ENCODE measurements at regions not wholly inside any gene's neighbourhood (a gene's known extent, or its start where the extent isn't known, plus 50 kb on each side); places are given as distances from the start of the nearest gene placed in this dataset.
A peak's percentile ranks its signal among the peaks of the same experiment; 100 is the strongest.

DNA sequence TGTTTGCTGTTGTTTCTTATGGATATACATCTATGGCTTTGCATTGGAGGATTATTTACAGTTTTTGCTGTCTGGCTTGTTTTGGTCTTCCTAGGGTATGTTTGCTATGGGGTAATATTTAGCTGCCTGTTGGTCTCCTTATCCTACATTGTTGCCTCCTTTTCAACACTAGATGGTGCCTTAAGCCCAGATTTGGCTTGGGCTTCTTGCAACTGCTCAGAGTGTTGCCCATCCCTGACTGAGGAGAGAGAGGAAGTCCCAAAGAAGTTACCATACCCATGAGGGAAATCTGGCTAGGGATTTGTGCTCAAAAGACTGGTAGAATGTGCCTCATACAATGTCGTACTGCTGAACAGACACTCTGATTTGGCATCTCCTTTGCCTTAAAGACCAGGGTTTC lies 94.6 kb upstream of the MUCL1 start:
- WGBS, 2 donors (ENCODE audit: low coverage in 1 of 2) = 60% methylated on average over 1 of the region's 1 CpG; no CpG with 5 or more reads in 1 of the 2 donors
- peaks cover 0 to 4% of the 10 kb centered on the region in 2 donors for H3K9me3 ChIP-seq
- H3K27me3 ChIP-seq = no peaks in the 10 kb centered on the region
- H3K27ac ChIP-seq = no peak overlapping the region
- in situ Hi-C loops (cut with MboI; ENCODE audit: low pct_ligation_motif_present in 1 of 4, low pct_unique_long_range_greater_than_20kb in 1 of 4, low sequenced_read_pairs in 3 of 4) = loop anchor here in 1 of 4 donors (10.0 kb wide), 1 partner anchor 195 kb away; no protein-coding TSS in a partner anchor
- TF ChIP-seq POLR2A (IDR thresholded peaks at IDR 0.05) (no peak), EP300 (IDR thresholded peaks at IDR 0.05; ENCODE audit: low read depth) (no peak), POLR2AphosphoS5 (IDR thresholded peaks at IDR 0.05) (no peak)
- TF ChIP-seq, protein P1, sequence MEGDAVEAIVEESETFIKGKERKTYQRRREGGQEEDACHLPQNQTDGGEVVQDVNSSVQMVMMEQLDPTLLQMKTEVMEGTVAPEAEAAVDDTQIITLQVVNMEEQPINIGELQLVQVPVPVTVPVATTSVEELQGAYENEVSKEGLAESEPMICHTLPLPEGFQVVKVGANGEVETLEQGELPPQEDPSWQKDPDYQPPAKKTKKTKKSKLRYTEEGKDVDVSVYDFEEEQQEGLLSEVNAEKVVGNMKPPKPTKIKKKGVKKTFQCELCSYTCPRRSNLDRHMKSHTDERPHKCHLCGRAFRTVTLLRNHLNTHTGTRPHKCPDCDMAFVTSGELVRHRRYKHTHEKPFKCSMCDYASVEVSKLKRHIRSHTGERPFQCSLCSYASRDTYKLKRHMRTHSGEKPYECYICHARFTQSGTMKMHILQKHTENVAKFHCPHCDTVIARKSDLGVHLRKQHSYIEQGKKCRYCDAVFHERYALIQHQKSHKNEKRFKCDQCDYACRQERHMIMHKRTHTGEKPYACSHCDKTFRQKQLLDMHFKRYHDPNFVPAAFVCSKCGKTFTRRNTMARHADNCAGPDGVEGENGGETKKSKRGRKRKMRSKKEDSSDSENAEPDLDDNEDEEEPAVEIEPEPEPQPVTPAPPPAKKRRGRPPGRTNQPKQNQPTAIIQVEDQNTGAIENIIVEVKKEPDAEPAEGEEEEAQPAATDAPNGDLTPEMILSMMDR (IDR thresholded peaks at IDR 0.05) = no peak
- no peak overlapping the region for H3K4me3 ChIP-seq
- intact Hi-C loops (cut with DNase I; ENCODE audit: low total_unique reads) = no loop called here
- DNase-seq = no peak
- H3K36me3 ChIP-seq = no peaks in the 10 kb centered on the region
- no peaks in the 10 kb centered on the region for H3K4me1 ChIP-seq

DNA sequence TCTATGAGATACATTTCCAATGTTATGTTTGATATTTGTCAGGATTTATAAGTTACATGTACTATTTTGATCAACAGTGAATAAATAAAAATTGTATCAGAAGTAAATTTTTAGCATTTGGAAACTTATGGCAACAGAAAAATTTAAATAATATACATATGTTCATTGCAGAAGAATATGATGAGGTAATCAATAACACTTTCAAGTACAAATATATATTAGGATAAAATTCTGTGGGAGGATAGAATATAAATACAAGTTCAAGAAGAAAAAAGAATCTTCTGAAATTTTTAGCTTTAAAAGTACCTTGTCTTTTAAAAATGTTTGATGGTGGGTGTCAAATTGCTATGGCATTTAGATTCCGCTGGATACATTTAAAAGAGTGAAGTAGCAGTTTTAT lies 102.8 kb upstream of the MUCL1 start:
- in situ Hi-C loops (cut with MboI; ENCODE audit: low pct_ligation_motif_present in 1 of 4, low pct_unique_long_range_greater_than_20kb in 1 of 4, low sequenced_read_pairs in 3 of 4) = loop anchor here in 1 of 4 donors (10.0 kb wide), 1 partner anchor 203 kb away; no protein-coding TSS in a partner anchor
- no peaks in the 10 kb centered on the region for H3K27me3 ChIP-seq
- no peak for DNase-seq
- intact Hi-C loops (cut with DNase I; ENCODE audit: low total_unique reads) = no loop called here
- no peak for TF ChIP-seq POLR2A (IDR thresholded peaks at IDR 0.05)
- no peak overlapping the region for H3K27ac ChIP-seq
- no peak overlapping the region for H3K4me3 ChIP-seq
- H3K36me3 ChIP-seq = no peaks in the 10 kb centered on the region
- no peaks in the 10 kb centered on the region for H3K9me3 ChIP-seq
- WGBS, 2 donors (ENCODE audit: low coverage in 1 of 2) = 93 to 98% methylated on average over 1 of the region's 1 CpG
- H3K4me1 ChIP-seq = no peaks in the 10 kb centered on the region

DNA sequence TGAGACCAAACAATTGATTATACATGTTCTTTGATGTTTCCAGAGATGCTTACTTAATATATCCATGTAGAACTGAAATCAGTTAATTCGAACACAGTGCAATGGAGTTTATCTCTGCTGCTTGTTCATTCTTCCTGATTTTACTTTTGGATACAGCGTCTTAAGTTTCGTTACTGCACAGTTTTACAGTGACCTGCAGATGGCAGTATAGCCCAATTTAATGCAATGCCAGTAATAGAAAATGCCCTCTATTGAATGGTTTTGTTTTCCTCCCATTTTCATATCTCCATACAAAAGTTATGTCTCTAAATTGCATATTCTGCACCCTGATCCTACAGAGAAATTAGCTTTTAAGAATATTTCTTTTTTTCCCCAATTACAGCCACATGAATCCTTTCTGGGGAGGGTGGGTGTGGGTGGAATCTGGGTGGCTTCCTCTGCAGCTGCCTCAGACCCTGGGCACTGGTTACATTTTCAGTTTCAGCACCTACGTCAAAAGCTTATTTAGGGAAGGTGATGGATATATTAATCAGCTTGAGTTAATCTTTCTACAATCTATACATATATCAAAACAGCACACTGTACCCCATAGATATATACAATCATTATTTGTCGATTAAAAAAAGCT lies 101.1 kb upstream of the DCD start:
- H3K27ac ChIP-seq = no peak overlapping the region
- TF ChIP-seq, protein P1 (IDR thresholded peaks at IDR 0.05) = peak; percentile 53 to 71 (median 63)
- no peak for TF ChIP-seq POLR2A (IDR thresholded peaks at IDR 0.05)
- H3K4me3 ChIP-seq = no peak overlapping the region
- in situ Hi-C loops (cut with MboI; ENCODE audit: low pct_ligation_motif_present in 1 of 4, low pct_unique_long_range_greater_than_20kb in 1 of 4, low sequenced_read_pairs in 3 of 4) (loop anchor here in 3 of 4 donors (10.0 kb wide), 1 partner anchor 205 kb away; no protein-coding TSS in a partner anchor), intact Hi-C loops (cut with DNase I; ENCODE audit: low total_unique reads) (no loop called here)
- H3K9me3 ChIP-seq = no peaks in the 10 kb centered on the region
- no peaks in the 10 kb centered on the region for H3K4me1 ChIP-seq
- DNase-seq = no peak
- no peaks in the 10 kb centered on the region for H3K27me3 ChIP-seq
- H3K36me3 ChIP-seq = no peaks in the 10 kb centered on the region
- 21% methylated on average over 5 of the region's 5 CpGs for WGBS, 2 donors (ENCODE audit: low coverage in 1 of 2)

DNA sequence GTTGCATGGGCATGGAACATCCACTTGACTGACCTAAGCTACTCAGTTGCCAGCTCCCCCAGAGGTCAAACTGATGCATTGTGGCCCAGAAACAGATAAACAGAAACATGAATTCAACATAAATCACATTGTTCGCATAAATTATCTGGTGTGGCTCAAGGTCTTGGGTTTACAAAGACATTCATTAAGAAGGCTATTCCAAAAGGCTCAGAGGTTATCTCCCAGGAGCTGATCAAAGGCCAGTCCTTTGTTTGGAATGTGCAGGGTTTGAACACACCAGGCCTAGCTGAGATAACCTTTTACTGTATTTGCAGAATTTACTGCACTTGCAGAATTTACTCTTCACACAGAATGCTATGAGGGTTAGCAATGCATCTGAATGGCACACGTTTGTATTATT lies 96.4 kb upstream of the DCD start:
- H3K27ac ChIP-seq = no peak overlapping the region
- TF ChIP-seq EP300 (IDR thresholded peaks at IDR 0.05; ENCODE audit: low read depth) = no peak
- TF ChIP-seq POLR2AphosphoS5 (IDR thresholded peaks at IDR 0.05) = no peak
- TF ChIP-seq, protein P1 (IDR thresholded peaks at IDR 0.05) = no peak
- TF ChIP-seq POLR2A (IDR thresholded peaks at IDR 0.05) = no peak
- H3K4me3 ChIP-seq = no peak overlapping the region
- H3K4me1 ChIP-seq = no peaks in the 10 kb centered on the region
- intact Hi-C loops (cut with DNase I; ENCODE audit: low total_unique reads) (no loop called here), in situ Hi-C loops (cut with MboI; ENCODE audit: low pct_ligation_motif_present in 1 of 4, low pct_unique_long_range_greater_than_20kb in 1 of 4, low sequenced_read_pairs in 3 of 4) (loop anchor here in 3 of 4 donors (10.0 kb wide), 1 partner anchor 210 kb away; no protein-coding TSS in a partner anchor)
- H3K9me3 ChIP-seq = no peaks in the 10 kb centered on the region
- DNase-seq = no peak
- H3K27me3 ChIP-seq = no peaks in the 10 kb centered on the region
- 40 to 58% methylated on average over 1 to 2 of the region's 2 CpGs for WGBS, 2 donors (ENCODE audit: low coverage in 1 of 2)
- H3K36me3 ChIP-seq = no peaks in the 10 kb centered on the region

DNA sequence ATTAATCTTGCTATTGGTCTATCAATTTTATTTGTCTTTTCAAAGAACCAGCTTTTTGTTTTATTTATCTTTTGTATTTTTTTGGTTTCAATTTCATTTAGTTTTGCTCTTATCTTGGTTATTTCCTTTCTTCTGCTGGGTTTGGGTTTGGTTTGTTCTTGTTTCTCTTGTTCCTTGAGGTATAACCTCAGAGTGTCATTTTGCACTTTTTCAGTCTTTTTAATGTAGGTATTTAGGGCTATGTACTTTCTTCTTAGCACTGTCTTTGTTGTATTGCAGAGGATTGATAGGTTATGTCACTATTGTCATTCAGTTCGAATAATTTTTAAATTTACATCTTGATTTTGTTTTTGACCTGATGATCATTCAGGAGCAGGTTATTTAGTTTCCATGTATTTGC lies 92.7 kb upstream of the DCD start:
- intact Hi-C loops (cut with DNase I; ENCODE audit: low total_unique reads) = no loop called here
- WGBS, 2 donors (ENCODE audit: low coverage in 1 of 2) = 63 to 93% methylated on average over 1 of the region's 1 CpG

More for the DNA sequence above, 92.7 kb upstream of the DCD start:
- H3K27me3 ChIP-seq = no peaks in the 10 kb centered on the region
- in situ Hi-C loops (cut with MboI; ENCODE audit: low pct_ligation_motif_present in 1 of 4, low pct_unique_long_range_greater_than_20kb in 1 of 4, low sequenced_read_pairs in 3 of 4) = loop anchor here in 3 of 4 donors (10.0 kb wide), 1 partner anchor 214 kb away; no protein-coding TSS in a partner anchor
- TF ChIP-seq EP300 (IDR thresholded peaks at IDR 0.05; ENCODE audit: low read depth) = no peak
- TF ChIP-seq POLR2AphosphoS5 (IDR thresholded peaks at IDR 0.05) = no peak
- TF ChIP-seq, protein P1 (IDR thresholded peaks at IDR 0.05) = no peak
- no peak for TF ChIP-seq POLR2A (IDR thresholded peaks at IDR 0.05)
- DNase-seq = no peak
- H3K9me3 ChIP-seq = no peaks in the 10 kb centered on the region
- no peaks in the 10 kb centered on the region for H3K36me3 ChIP-seq
- no peaks in the 10 kb centered on the region for H3K4me1 ChIP-seq
- no peak overlapping the region for H3K27ac ChIP-seq
- no peak overlapping the region for H3K4me3 ChIP-seq
